ENCODE measurements at regions not wholly inside any gene's neighbourhood (a gene's known extent, or its start where the extent isn't known, plus 50 kb on each side); places are given as distances from the start of the nearest gene placed in this dataset.

- TF ChIP-seq CTCF (IDR thresholded peaks at IDR 0.05), result no peak
- TF ChIP-seq POLR2AphosphoS5 (IDR thresholded peaks at IDR 0.05), result no peak
Measured at GRCh38 chrX:94424456-94424855, 750.5 kb downstream of the FAM133A start.
